Neural cell (in vitro differentiated cells): ENCODE measurements at regions not wholly inside any gene's neighbourhood (a gene's known extent, or its start where the extent isn't known, plus 50 kb on each side); places are given as distances from the start of the nearest gene placed in this dataset.

Source experiments
- H2AFZ ChIP-seq: fragments of 200-600, 300-800 bp; sonication (generic), shearing (Covaris generic); 2 replicates; pipeline ENCODE4 v1.6.0; 2014; ENCODE audit warnings: low read depth, mild to moderate bottlenecking, antibody characterized with exemption, low read length, moderate library complexity
- H3F3A ChIP-seq: fragments of 200-600 bp; shearing (Covaris generic); 2 replicates; pipeline ENCODE4 v1.6.1; 2016; ENCODE audit warnings: mild to moderate bottlenecking, moderate library complexity, mixed read lengths, antibody characterized with exemption, low read length; ENCODE audit not compliant: insufficient read depth, poor library complexity, severe bottlenecking
- H3K27ac ChIP-seq: fragments of 200-600, 300-800 bp; sonication (generic), shearing (Covaris generic); 2 replicates; pipeline ENCODE4 v1.5.1; 2014; ENCODE audit warnings: mild to moderate bottlenecking, low read length, moderate library complexity
- H3K27me3 ChIP-seq: fragments of 300-800, 200-600 bp; sonication (generic), shearing (Covaris generic); 2 replicates; pipeline ENCODE4 v1.6.0; 2014; ENCODE audit warnings: mild to moderate bottlenecking, low read depth, low read length, moderate library complexity; ENCODE audit not compliant: insufficient read depth
- H3K36me3 ChIP-seq: fragments of 300-800, 200-600 bp; sonication (generic), shearing (Covaris generic); 2 replicates; pipeline ENCODE4 v1.5.1; 2014; ENCODE audit warnings: mild to moderate bottlenecking, antibody characterized with exemption, low read length, moderate library complexity; ENCODE audit not compliant: insufficient read depth
- H3K4me2 ChIP-seq: fragments of 300-800, 200-600 bp; sonication (generic), shearing (Covaris generic); 2 replicates; pipeline ENCODE4 v1.6.0; 2014; ENCODE audit warnings: mild to moderate bottlenecking, low read length
- H3K4me3 ChIP-seq: fragments of 300-800, 200-600 bp; sonication (generic), shearing (Covaris generic); 2 replicates; pipeline ENCODE4 v1.5.1; 2014; ENCODE audit warnings: mild to moderate bottlenecking, low read length, moderate library complexity
- H3K79me2 ChIP-seq: fragments of 200-600 bp; shearing (Covaris generic); replicated peaks from 2 replicates; pipeline ENCODE4 v1.6.0; 2014; ENCODE audit warnings: mild to moderate bottlenecking, low read length, moderate library complexity; ENCODE audit not compliant: insufficient read depth
- H3K9ac ChIP-seq: fragments of 300-800, 200-600 bp; sonication (generic), shearing (Covaris generic); 2 replicates; pipeline ENCODE4 v1.6.1; 2016; ENCODE audit warnings: mild to moderate bottlenecking, low read length, mixed read lengths
- H3K9me2 ChIP-seq: fragments of 200-600 bp; shearing (Covaris generic); 2 replicates; pipeline ENCODE4 v1.6.1; 2016; ENCODE audit warnings: mild to moderate bottlenecking, low read length, mixed read lengths; ENCODE audit not compliant: insufficient read depth
- H3K9me3 ChIP-seq: fragments of 200-600, 300-800 bp; sonication (generic), shearing (Covaris generic); 2 replicates; pipeline ENCODE4 v1.6.1; 2016; ENCODE audit warnings: mild to moderate bottlenecking, mixed run types, low read length, moderate library complexity, mixed read lengths
- H4K20me1 ChIP-seq: fragments of 200-600 bp; shearing (Covaris generic); 2 replicates; pipeline ENCODE4 v1.6.1; 2016; ENCODE audit warnings: mild to moderate bottlenecking, mixed run types; ENCODE audit not compliant: insufficient read depth
- EP300 ChIP-seq: fragments of 450-650 bp; conservative IDR thresholded peaks from 2 replicates; pipeline ENCODE4 v1.6.1; 2014; ENCODE audit warnings: antibody characterized with exemption, mild to moderate bottlenecking, moderate library complexity; ENCODE audit not compliant: poor library complexity, severe bottlenecking
- EZH2 ChIP-seq: fragments of 200-600, 300-800 bp; shearing (Covaris generic), sonication (generic); IDR thresholded peaks from 2 replicates; pipeline ENCODE4 v1.6.1; 2014; ENCODE audit warnings: antibody characterized with exemption, low read length, borderline replicate concordance, mild to moderate bottlenecking; ENCODE audit not compliant: insufficient read depth, poor library complexity, severe bottlenecking
- MXI1 ChIP-seq: fragments of 450-650 bp; conservative IDR thresholded peaks from 2 replicates; pipeline ENCODE4 v1.6.1; 2014; ENCODE audit warnings: antibody characterized with exemption, mild to moderate bottlenecking; ENCODE audit not compliant: poor library complexity, severe bottlenecking
- POLR2AphosphoS5 ChIP-seq: IDR thresholded peaks from 2 replicates; pipeline ENCODE4 v1.6.1; 2012
- RAD21 ChIP-seq: fragments of 450-650 bp; conservative IDR thresholded peaks from 2 replicates; pipeline ENCODE4 v1.6.1; 2014; ENCODE audit warnings: antibody characterized with exemption, mild to moderate bottlenecking, moderate library complexity
- REST ChIP-seq: IDR thresholded peaks from 2 replicates; pipeline ENCODE4 v1.6.1; 2012; ENCODE audit warnings: borderline replicate concordance
- SMC3 ChIP-seq: fragments of 450-650 bp; conservative IDR thresholded peaks from 2 replicates; pipeline ENCODE4 v1.6.1; 2014; ENCODE audit warnings: antibody characterized with exemption, mild to moderate bottlenecking, moderate library complexity; ENCODE audit not compliant: poor library complexity
- TAF1 ChIP-seq: IDR thresholded peaks from 2 replicates; pipeline ENCODE4 v1.6.1; 2012; ENCODE audit warnings: low read depth
- TF ChIP-seq, protein P1 (sequence below): fragments of 450-650 bp; IDR thresholded peaks from 2 replicates; pipeline ENCODE4 v1.5.1; 2014; ENCODE audit warnings: antibody characterized with exemption, mild to moderate bottlenecking, moderate library complexity; ENCODE audit not compliant: poor library complexity, severe bottlenecking

DNA sequence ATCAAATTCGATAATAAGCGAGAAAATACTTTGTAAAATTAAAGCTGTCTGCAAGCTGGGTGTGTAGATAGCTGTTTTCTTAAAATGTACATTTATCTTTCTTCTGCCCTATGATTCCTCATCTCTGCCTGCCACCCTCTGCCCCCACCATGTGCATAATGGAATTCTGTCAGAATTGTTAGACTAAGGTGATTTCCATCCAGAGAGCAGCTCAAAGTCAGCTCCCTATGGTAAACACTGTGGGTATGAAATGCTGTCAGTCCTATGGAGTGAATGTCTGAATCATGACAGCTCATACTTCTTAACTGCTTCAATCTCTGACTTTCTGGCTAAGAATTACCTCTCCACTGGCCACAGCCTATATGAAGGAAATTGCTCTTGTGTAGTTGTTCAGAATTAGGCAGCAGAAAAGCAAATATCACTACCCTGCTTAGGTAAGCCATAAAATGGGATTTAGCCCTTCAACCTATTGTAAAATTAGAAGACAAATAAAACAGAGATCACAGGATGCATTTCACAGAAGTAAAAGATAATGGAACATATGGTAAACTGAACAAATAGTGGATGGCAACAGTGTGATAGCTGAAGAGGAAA, 137.7 kb downstream of the CD8B2 start:
- Histone ChIP-seq H3K9ac (no peak overlapping the region), H3K79me2 (no peaks in the 10 kb centered on the region), H3K9me2 (no peaks in the 10 kb centered on the region), H3K9me3 (no peaks in the 10 kb centered on the region), H2AFZ (no peak overlapping the region), H3K4me3 (peak overlapping the region; percentile 31), H3K36me3 (no peaks in the 10 kb centered on the region), H3K4me2 (peak overlapping the region; percentile 12), H3K27ac (peak overlapping the region; percentile 65), H3F3A (no peaks in the 10 kb centered on the region), H3K27me3 (no peaks in the 10 kb centered on the region), H4K20me1 (no peaks in the 10 kb centered on the region)
- TF ChIP-seq EZH2 (no peak), REST (peak; percentile 66), POLR2AphosphoS5 (peak; percentile 81), EP300 (peak; percentile 96)

- TF ChIP-seq SMC3 (no peak), EP300 (no peak), EZH2 (no peak), POLR2AphosphoS5 (no peak), MXI1 (no peak), TAF1 (no peak), RAD21 (no peak), REST (no peak)
- TF ChIP-seq, protein P1, sequence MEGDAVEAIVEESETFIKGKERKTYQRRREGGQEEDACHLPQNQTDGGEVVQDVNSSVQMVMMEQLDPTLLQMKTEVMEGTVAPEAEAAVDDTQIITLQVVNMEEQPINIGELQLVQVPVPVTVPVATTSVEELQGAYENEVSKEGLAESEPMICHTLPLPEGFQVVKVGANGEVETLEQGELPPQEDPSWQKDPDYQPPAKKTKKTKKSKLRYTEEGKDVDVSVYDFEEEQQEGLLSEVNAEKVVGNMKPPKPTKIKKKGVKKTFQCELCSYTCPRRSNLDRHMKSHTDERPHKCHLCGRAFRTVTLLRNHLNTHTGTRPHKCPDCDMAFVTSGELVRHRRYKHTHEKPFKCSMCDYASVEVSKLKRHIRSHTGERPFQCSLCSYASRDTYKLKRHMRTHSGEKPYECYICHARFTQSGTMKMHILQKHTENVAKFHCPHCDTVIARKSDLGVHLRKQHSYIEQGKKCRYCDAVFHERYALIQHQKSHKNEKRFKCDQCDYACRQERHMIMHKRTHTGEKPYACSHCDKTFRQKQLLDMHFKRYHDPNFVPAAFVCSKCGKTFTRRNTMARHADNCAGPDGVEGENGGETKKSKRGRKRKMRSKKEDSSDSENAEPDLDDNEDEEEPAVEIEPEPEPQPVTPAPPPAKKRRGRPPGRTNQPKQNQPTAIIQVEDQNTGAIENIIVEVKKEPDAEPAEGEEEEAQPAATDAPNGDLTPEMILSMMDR: no peak
- Histone ChIP-seq H3K79me2 (no peaks in the 10 kb centered on the region), H2AFZ (no peak overlapping the region), H3K9me3 (no peaks in the 10 kb centered on the region), H4K20me1 (no peaks in the 10 kb centered on the region), H3F3A (no peaks in the 10 kb centered on the region), H3K4me3 (no peak overlapping the region), H3K27ac (no peak overlapping the region), H3K9ac (no peak overlapping the region), H3K27me3 (no peaks in the 10 kb centered on the region), H3K36me3 (no peaks in the 10 kb centered on the region), H3K4me2 (no peak overlapping the region), H3K9me2 (no peaks in the 10 kb centered on the region)
Measured at GRCh38 chr2:106628377-106628776, 141.2 kb downstream of the CD8B2 start.
